ENCODE measurements at regions not wholly inside any gene's neighbourhood (a gene's known extent, or its start where the extent isn't known, plus 50 kb on each side); places are given as distances from the start of the nearest gene placed in this dataset.

GRCh38 chr6:158259136-158259535, 53.1 kb upstream of the TULP4 start:
- 95 to 100% methylated on average over 4 of the region's 4 CpGs for WGBS, 2 donors (ENCODE audit: low coverage in 1 of 2)
- in situ Hi-C loops (cut with MboI; ENCODE audit: low pct_ligation_motif_present in 1 of 4, low pct_unique_long_range_greater_than_20kb in 1 of 4, low sequenced_read_pairs in 3 of 4), result no loop called here
- DNase-seq, result no peak
- intact Hi-C loops (cut with DNase I; ENCODE audit: low total_unique reads), result no loop called here
- Histone ChIP-seq H3K4me3 (no peak overlapping the region), H3K27me3 (no peaks in the 10 kb centered on the region), H3K9me3 (no peaks in the 10 kb centered on the region), H3K4me1 (peaks cover 0 to 7% (median 6%) of the 10 kb centered on the region in 4 donors), H3K36me3 (no peaks in the 10 kb centered on the region), H3K27ac (no peak overlapping the region)
- TF ChIP-seq EP300 (IDR thresholded peaks at IDR 0.05; ENCODE audit: low read depth) (no peak), POLR2A (IDR thresholded peaks at IDR 0.05) (no peak), POLR2AphosphoS5 (IDR thresholded peaks at IDR 0.05) (no peak)
- TF ChIP-seq, protein P1, sequence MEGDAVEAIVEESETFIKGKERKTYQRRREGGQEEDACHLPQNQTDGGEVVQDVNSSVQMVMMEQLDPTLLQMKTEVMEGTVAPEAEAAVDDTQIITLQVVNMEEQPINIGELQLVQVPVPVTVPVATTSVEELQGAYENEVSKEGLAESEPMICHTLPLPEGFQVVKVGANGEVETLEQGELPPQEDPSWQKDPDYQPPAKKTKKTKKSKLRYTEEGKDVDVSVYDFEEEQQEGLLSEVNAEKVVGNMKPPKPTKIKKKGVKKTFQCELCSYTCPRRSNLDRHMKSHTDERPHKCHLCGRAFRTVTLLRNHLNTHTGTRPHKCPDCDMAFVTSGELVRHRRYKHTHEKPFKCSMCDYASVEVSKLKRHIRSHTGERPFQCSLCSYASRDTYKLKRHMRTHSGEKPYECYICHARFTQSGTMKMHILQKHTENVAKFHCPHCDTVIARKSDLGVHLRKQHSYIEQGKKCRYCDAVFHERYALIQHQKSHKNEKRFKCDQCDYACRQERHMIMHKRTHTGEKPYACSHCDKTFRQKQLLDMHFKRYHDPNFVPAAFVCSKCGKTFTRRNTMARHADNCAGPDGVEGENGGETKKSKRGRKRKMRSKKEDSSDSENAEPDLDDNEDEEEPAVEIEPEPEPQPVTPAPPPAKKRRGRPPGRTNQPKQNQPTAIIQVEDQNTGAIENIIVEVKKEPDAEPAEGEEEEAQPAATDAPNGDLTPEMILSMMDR (IDR thresholded peaks at IDR 0.05), result no peak

DNA sequence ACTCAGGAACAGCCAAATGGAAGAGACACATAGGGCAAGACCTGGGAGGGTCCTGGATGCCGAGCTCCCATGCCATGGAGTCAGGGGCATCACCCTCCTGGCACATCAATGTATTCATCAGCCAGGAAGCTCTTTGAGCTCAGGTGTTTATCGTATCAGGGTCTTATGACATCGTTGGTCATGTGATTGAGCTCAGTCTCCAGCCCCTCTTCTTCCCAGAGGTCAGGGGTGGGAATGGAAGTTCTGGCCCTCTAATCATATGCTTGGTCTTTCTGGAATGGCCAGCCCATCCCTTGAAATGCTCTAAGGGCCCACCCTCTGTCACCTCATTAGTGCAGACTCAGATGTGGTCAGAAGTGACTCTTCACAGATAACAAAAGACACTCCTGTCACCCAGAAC, 52.4 kb upstream of the TULP4 start:
- H3K4me3 ChIP-seq, result no peak overlapping the region
- WGBS, 2 donors (ENCODE audit: low coverage in 1 of 2), result 98 to 100% methylated on average over 1 to 3 of the region's 3 CpGs
- no peak overlapping the region for H3K27ac ChIP-seq
- in situ Hi-C loops (cut with MboI; ENCODE audit: low pct_ligation_motif_present in 1 of 4, low pct_unique_long_range_greater_than_20kb in 1 of 4, low sequenced_read_pairs in 3 of 4), result no loop called here
- TF ChIP-seq POLR2A (IDR thresholded peaks at IDR 0.05) (no peak), POLR2AphosphoS5 (IDR thresholded peaks at IDR 0.05) (no peak), EP300 (IDR thresholded peaks at IDR 0.05; ENCODE audit: low read depth) (no peak)
- TF ChIP-seq, protein P1 (IDR thresholded peaks at IDR 0.05), result no peak
- intact Hi-C loops (cut with DNase I; ENCODE audit: low total_unique reads), result no loop called here
- no peak for DNase-seq
- H3K9me3 ChIP-seq, result no peaks in the 10 kb centered on the region
- no peaks in the 10 kb centered on the region for H3K27me3 ChIP-seq
- no peaks in the 10 kb centered on the region for H3K36me3 ChIP-seq
- peaks cover 0 to 7% (median 6%) of the 10 kb centered on the region in 4 donors for H3K4me1 ChIP-seq

- Histone ChIP-seq H3K4me1 (no peaks in the 10 kb centered on the region), H3K27me3 (no peaks in the 10 kb centered on the region), H3K4me3 (no peak overlapping the region), H3K36me3 (no peaks in the 10 kb centered on the region), H3K27ac (no peak overlapping the region), H3K9me3 (no peaks in the 10 kb centered on the region)
- intact Hi-C loops (cut with DNase I; ENCODE audit: low total_unique reads), result no loop called here
- in situ Hi-C loops (cut with MboI; ENCODE audit: low pct_ligation_motif_present in 1 of 4, low pct_unique_long_range_greater_than_20kb in 1 of 4, low sequenced_read_pairs in 3 of 4), result no loop called here
- WGBS, 2 donors (ENCODE audit: low coverage in 1 of 2), result 40 to 78% methylated on average over 2 to 7 of the region's 7 CpGs
- no peak for TF ChIP-seq POLR2AphosphoS5 (IDR thresholded peaks at IDR 0.05)
- TF ChIP-seq EP300 (IDR thresholded peaks at IDR 0.05; ENCODE audit: low read depth), result no peak
- no peak for DNase-seq
Measured at GRCh38 chr6:158262082-158262481, 50.2 kb upstream of the TULP4 start.

Data from transverse colon (tissue), 4 donors.